CD4-positive, alpha-beta T cell treated with Interleukin-4 for 4 hours (primary cell): ENCODE measurements at regions not wholly inside any gene's neighbourhood (a gene's known extent, or its start where the extent isn't known, plus 50 kb on each side); places are given as distances from the start of the nearest gene placed in this dataset.
"Not testable (repeated sequence)": the region's sequence is repeated elsewhere in the genome, so short reads cannot be mapped to it uniquely, and the experiment has no call there.

ENCODE experiments used
- DNase-seq: peaks from one replicate; pipeline ENCODE4 v3.0.0-alpha.2; 2020

DNA sequence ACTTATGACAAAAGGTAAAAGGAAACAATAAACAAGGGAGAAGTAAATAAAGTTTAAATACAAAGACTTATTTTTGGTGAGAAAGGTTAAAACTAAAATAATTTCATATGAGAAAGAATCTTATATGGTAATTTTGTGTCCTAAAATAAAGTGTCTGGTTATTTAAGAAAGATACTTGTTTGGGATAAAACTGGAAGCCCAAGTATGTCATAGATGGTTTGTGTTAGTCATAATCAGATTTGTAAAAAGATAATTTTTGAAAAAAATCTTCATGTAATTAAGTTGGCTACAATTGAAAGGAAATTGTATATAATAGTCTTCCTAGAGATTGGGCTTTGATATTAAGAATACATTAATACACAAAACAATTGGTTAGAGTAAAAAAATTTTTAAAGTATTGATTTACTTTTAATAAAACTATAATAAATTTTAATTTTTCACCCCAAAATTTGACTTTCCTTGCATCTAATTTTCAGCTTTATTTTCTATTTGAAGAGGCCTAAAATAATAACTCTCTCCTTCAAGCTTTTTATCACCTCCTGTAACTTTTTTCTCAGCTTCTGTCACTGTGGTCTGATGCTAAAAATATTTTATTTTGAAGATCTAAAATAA lies 315.6 kb downstream of the SLITRK5 start:
- no peak for DNase-seq

DNA sequence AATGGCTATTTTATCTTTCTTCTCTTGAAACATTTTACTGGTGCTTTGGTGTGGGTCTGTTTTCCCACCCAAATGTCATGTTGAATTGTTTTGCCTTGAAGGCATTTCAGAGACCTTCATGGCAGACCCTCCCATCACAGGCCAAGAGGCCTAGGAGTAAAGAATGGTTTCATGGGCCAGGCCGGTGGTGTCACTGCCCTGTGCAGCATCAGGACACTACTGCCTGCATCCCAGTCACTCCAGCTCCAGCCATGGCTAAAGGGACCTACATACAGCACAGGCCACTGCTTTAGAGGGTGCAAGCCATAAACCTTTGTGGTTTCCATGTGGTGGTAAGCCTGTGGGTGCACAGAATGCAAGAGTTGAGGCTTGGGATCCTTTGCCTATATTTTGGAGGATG lies 326.9 kb downstream of the SLITRK5 start:
- no peak for DNase-seq

DNA sequence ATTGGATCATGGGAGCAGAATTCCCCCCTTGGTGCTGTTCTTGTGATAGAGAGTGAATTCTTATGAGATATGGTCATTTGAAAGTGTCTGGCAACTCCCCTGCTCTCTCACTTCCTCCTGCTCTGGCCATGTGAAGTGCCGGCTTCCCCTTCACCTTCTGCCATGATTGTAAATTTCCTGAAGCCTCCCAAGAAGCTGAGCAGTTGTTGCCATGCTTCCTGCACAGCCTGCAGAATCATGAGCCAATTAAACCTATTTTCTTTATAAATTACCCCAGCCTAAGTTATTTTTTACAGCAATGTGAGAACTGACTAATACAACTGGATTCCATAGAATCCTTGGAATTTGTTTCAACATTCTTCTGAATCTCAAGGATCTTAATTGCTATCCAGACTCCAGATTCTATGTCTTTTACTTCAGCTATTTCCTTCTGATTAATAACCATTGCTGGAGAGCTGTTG lies 328.1 kb downstream of the SLITRK5 start:
- DNase-seq = no peak

DNA sequence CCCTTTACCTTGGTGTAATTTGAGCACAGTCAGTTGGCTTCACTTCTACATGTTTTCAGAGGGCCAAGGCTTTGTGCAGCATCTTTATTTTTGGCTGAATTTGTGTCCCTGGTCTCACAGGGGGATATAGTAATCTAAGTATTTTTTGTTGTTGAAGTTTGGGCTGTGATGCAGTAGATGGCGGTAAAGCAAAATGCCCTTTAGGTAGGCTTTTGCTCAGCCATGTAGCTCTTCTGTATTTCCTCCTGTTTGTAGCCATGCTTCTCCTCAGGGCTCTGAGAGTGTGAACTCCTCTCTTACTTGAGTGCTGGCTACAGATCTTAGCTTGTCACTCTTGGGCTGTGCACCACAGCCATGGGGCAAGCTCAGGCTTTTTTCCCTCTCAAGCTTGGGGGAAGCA lies 328.6 kb downstream of the SLITRK5 start:
- DNase-seq = no peak

DNA sequence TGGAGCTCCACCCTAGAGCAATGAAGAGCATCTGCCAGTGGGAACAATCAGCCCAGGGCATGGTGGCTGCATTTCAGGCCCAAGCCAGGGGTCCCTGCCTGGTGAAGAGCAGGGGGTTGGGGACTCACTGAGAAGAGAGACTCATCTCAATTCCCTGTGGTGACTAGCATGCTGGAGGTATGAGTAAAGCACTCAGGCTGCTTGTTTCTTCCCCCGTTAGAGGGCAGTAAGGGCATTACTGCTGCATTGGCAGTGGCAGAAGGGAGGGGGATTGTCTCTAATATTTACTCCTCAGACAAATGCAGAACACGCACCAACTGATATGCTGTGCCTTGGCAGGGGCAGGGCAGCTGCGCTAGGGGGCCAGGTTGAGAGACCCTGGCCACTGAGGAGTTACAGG lies 329.1 kb downstream of the SLITRK5 start:
- no peak for DNase-seq

DNA sequence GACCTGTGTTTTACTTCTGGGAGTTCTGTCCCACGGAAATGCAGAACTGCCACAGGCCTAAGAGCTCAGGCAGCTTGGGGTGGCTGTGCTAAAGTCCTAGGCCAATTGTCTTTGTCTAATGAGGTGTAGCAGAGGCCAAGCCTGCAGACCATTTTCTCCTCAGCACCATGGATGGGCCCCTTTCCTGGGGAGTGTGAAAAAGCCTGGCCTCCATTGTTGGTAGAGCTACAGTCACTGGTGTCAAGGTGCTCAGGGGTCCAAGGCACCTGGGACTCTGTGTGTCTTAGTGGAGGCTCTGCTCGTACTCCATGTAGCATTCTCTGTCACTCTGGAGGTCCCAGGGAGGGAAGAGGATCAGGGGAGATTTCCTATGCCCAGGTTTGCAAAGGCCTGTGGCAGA lies 329.6 kb downstream of the SLITRK5 start:
- no peak for DNase-seq

DNA sequence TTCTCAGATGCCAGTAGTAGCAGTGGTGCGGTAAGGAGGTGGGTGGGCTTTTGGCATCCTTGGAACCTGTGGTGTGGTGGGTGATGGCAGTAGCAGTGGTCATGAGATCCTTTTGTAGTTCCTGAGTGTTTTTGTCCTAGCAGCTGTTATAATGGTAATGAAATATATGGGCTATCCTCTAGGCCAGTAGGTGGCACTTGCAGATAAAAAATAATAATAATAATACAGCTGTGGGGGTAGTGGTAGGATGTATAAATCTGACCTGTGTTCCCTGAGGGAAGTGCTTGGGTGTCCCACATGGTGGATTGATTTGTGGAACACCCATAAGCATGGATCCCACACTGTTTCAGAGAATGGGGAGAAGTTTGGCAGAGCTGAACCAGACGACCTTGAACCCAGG lies 334.0 kb downstream of the SLITRK5 start:
- DNase-seq = no peak

DNA sequence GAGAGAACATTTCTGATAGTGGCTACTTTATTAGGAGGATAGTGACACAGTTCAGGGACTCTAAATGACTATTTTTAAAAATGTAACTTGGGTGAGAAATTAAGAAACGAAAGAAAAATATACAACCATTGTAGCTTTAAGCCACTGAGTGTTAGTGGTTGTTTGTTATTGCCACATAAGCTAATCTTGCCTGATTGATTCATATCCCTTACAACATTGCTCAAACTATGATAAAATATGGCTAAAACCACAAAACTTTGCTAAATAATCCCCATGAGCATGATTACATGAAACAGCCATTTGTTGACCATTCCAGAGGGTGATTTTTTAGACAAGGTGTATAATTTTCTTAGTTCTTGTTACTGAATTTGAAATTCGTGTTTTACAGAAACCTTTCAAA lies 343.4 kb downstream of the SLITRK5 start:
- no peak for DNase-seq

DNA sequence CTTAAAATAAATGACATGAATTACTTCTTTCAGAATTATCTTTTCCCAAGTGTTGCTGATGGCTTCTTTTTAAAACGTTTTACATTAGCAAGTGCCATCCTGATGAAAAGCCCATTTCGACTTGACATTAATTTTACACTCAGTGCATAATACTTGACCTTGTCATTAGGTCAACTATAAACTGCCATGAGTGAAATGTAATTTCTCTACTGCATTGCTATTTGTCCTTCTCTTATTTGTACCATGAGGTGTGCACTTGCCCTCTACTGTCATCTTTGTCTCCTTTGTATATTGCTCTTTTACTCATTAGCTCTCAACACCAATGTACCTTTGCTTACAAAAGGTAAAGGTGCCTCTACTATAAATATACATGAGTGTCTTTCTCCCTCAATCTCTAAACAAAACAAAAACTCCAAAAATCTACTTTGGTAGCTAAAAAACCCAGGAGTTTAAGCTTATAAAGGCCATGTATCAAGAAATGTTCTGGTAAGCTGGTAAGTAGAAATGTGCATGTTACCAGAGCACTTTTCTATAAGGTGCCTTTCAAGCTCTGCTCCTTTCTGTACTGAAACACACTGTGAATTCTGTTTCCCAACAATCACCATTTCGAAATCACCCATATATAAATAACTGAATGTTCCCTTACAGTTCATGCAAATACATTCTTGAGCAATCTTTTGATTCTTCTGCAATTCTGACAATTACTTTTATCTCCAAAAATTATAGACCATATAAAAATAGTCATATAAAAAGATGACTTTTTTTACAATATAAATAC lies 351.4 kb downstream of the SLITRK5 start:
- DNase-seq = no peak

DNA sequence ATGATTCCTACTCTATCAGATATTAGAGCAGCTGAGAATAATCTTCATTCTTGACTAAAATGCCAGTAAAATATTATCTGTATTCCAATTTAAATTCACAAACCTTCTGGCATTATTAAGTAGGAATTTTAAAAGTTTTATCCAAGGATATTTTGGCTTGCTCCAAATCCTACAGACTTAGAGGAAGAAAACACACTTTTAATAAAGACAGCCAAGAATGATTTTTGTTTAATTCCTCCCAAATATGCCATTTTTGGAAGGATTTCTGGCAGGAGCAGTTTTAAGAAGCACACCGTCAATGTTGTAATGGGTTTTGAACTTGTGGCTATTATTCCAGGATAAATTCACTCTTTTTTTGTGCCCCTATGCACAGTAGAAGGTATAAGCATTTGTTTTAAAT lies 355.1 kb downstream of the SLITRK5 start:
- DNase-seq = no peak

DNA sequence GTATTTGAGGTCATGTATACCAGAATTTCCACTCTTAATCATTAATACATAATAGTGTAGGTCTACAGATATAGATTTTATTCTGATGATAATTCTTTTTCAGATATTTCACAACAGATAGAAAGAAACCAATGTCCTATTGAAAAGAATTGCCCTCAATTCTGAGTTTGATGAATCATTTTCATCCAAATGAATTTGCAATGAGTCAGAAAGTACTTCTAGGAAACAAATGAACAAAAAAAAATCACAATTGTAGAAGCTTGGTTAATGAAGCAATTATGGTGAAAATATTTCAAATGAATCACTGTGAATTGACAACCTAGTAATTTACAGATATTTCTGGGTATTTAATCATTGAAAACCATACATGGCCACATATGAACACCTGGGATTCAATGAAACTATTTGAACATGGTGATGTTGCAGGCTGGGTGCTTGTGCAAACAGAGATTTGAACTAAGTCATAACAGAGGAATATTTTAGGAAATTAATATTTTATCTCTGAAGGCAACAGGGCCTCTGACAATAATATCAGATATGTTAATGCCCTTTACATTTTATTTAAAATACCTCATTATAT lies 360.9 kb downstream of the SLITRK5 start:
- DNase-seq = no peak

DNA sequence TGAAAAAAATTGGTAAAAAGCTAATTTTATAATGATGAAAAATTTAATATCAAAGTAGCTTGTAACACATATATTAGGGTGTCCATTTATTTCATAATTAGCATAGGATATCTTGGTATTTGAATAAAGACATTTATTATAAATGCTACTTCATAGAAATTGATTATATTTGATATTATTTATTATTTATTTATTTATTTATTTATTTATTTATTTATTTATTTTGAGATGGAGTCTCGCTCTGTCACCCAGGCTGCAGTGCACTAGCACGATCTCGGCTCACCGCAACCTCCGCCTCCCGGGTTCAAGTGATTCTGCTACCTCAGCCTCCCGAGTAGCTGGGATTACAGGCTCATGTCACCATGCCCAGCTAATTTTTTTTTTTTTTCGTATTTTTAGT lies 365.0 kb downstream of the SLITRK5 start:
- DNase-seq = not testable (repeated sequence)

DNA sequence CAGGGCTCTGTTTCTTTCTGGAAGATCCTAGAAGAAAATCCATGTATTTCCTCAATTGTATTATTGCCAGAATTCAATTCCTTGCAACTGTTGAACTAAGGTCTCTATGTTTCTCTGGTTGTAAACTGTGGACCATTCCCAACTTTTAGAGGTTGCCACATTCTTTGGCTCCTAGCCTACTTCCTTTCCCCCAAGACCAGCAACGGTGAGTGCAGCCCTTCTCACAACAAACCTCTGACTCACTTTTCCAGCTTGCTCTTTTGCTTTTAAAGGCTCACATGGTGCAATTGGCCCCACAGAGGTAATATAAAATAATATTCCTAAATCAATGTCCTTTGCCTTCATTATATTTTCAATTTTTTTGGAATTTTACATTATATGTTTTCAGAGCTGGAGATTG lies 371.3 kb downstream of the SLITRK5 start:
- DNase-seq = no peak

DNA sequence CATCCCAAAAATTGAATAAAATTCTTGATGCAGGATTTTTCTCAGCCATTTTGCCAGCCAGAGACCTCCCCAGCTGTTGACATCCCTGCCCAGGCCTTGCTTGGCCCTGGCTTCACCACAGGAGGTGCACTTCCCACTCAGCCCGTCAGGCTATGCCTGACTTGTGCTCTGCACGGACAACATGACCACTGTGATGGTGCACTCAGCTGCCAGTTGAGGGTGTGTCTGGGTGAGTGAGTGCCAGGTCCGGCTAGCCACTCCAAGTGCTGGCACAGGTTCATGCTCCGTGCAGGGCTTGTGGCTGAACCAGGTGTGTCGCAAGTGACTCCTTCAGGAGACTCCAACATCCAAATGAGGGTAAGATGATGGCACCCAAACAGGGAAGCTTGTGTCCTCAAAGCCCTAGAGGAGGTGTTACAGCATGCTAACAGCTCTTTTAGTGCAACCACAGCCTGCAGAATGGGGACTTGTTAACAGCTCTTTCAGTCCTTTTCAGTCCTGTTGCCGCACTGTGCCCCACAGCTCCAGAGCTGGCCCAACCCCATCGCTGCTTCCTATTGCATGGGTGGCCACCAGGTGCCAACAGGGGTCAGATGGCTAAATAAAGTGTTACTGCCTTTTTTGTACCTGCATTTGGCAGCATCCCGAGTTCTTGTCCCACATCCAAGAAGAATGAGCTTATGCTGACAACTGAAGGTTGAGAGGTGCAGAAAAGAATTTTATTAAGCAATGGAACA lies 380.7 kb downstream of the SLITRK5 start:
- no peak for DNase-seq

DNA sequence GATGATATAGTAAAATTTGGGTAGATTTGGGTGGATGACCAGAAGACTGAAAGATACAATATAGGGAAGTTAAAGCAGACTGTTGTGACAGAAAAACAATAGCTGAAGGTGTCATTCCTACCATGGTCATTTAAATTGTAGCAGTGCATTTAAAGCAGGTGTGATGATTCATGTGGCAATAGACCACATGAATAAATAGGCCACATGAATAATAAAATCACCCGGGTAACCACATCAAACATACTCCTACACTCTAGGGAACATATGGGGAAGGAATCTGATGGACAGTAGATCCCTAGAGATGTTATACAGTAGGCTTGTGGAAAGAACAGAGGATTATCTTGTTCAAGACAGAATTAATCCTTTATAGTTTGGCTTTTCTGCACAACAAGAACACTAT lies 392.6 kb downstream of the SLITRK5 start:
- DNase-seq = no peak

DNA sequence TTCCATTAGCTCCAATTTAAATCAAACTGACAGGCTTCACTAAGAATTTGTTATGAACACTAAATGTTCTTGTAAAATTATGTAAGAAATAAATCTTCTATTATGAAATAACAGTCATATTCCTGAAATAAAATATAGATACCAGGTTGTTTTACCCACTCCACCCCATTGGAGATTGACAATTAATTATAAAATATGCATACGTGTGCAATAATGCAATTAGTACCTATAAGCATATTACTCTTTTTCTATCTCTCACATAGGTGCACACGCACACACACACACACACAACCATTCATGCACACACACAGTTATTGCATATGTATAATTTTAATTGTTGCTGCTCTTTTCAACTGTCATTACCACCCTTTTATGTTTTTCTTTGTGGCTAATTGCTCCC lies 395.7 kb downstream of the SLITRK5 start:
- DNase-seq = no peak

DNA sequence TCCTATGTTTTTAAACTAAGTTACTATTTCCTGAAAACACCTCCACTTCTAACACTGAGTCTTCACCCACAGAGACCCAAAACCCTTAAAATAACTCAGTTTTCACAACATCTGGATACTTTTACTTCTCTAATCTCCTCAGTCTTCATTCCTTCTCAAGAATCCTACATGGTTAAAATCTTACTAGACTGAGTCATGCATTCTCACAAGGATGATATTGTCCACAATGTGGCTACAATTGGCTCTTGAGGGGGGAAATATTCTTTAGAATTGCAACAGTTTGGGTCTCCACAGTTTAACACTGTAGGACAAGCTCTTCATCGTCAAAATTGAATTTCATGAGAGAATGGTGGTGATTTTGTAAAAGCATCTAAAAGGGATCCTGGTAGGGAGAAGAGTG lies 397.1 kb downstream of the SLITRK5 start:
- no peak for DNase-seq

DNA sequence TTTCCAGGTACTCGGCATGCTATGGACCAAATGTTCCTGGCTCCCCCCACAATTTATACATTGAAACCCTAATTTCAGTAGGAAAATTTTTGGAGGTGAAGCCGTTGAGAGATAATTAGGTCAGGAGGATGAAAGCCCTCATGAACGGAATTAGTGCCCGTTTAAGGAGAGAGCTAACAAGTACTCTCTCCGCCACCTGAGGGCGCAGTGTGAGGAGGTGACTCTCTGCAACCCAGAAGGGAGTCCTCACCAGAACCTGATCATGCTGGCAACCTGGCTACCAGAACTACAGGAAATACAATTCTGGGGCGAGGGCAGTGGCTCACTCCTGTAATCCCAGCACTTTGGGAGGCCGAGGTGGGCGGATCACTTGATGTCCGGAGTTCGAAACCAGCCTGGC lies 397.8 kb downstream of the SLITRK5 start:
- DNase-seq = no peak

DNA sequence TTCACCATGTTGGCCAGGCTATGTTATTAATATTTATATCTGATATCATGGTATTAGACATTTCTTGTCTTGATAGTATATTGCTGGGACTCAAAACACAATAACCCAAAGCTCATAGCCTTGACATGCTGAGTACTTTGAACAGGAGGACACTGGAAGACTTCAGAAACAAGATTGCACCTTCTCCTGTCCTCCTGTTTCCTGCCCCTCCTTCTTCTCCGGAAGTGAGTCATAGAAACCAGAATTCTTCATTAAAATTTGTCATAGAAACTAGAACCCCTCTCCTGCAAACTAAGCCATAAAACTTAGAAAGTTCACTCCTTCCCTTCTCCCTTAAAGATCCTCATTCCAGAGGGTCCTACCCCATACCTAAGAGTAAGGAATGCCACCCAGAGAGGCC lies 400.2 kb downstream of the SLITRK5 start:
- DNase-seq = no peak

DNA sequence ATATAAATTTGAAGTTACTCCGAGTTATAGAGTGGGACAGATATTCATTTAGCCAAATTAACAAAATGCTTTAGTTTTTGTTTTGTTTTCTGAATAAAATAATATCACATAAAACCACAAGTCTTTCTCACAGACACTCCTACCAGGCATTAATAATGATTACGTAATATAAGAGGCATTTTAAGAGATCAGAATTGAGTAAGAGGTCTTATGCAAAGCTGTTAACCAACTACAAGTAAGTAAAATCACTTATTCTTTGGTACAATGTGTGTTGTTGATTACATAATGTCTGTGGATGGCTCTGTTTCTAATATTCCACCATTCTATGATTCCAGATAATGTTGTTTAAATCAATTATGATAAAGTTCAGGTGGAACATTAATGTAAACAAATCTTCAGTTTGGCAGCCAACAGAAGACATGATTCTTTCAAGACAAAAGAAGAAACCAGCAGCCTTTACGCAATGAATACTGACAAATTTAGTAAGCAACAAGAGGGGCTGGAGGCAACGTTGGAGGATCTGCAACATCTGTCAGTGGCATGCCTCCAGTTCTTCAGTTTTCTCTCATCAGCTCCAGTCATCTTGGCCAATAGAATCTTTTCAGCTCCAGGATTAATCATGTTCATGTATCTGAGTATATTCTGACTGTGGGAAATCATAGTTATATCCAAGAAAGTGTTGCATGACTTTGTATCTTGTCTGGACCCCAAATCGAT lies 403.8 kb downstream of the SLITRK5 start:
- no peak for DNase-seq

DNA sequence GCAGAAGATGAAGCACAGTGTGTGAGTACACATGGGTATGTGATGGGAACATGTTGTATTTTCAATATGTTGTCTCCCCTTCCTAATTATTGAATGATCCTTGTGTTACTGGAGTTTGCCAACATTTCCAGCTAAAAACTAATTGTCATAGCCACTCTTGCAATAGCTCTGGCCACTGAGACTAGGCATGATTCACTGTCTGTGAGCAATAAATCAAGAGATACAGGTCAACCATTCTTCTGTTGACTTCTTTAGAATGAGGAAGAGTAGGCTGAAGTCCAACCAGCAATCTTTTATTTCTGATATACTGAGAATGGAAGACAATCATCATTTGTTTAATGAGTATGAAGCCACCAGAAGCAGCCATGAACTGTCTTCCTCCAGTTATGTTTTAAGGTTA lies 413.9 kb downstream of the SLITRK5 start:
- no peak for DNase-seq

DNA sequence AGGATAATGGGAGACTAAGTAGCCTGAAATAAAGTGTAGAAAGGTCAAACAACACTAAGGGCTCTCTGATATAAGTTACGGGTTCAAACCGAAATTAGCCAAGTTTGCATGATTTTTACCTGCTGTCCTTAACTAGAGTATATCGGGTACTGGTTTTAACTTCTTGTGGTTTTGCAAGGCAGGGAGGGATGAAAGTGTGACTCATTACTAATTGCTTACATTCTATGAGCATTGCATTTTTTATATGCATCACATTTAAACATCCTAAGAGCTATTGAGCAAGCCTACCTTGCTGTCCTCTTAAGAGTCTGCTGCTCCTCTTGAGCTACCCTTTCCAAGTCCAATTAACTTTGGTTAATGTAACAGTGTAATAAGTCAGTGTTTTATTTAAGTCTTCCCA lies 415.4 kb downstream of the SLITRK5 start:
- no peak for DNase-seq

DNA sequence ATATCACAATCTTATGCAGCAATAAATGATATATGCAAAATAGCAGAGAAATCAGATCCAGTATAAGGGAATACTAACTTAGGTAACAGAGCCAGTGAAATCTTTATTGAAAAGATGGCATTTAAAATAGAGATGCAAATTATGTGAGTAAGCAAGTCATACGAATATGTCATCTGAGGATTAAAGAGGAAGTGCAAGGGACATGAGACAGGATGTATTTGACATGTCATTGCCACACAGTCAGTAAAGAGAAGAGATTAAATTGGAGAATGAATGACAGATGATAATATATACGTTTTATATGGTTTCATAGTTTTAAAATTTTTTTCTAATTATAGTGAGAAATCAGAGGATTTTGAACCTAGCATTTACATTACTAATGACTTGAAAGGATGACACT lies 426.4 kb downstream of the SLITRK5 start:
- no peak for DNase-seq
